H9 (cell line): ENCODE measurements at regions not wholly inside any gene's neighbourhood (a gene's known extent, or its start where the extent isn't known, plus 50 kb on each side); places are given as distances from the start of the nearest gene placed in this dataset.

Experiments used
- DNase-seq: peaks from one replicate; pipeline ENCODE4 v3.0.0-alpha.2; 2017
- H2AFZ ChIP-seq: one replicate; pipeline ENCODE4 v1.6.1; 2013; ENCODE audit warnings: mild to moderate bottlenecking, low read length, control low read depth, moderate library complexity
- H2AK5ac ChIP-seq: 2 replicates; pipeline ENCODE4 v1.6.1; 2013; ENCODE audit warnings: low read length, control low read depth, mixed read lengths; ENCODE audit not compliant: insufficient read length
- H2BK120ac ChIP-seq: one replicate; pipeline ENCODE4 v1.6.1; 2013; ENCODE audit warnings: low read depth, mild to moderate bottlenecking, low read length, control low read depth, inconsistent platforms; ENCODE audit not compliant: poor library complexity, severe bottlenecking
- H2BK12ac ChIP-seq: 2 replicates; pipeline ENCODE4 v1.6.1; 2013; ENCODE audit warnings: low read length, control low read depth, mixed read lengths, low read depth; ENCODE audit not compliant: insufficient read length
- H2BK15ac ChIP-seq: 2 replicates; pipeline ENCODE4 v1.6.1; 2013; ENCODE audit warnings: low read depth, low read length, control low read depth
- H2BK20ac ChIP-seq: one replicate; pipeline ENCODE4 v1.6.1; 2013; ENCODE audit warnings: low read depth, mild to moderate bottlenecking, low read length, control low read depth, inconsistent platforms; ENCODE audit not compliant: poor library complexity, severe bottlenecking
- H2BK5ac ChIP-seq: 2 replicates; pipeline ENCODE4 v1.6.1; 2013; ENCODE audit warnings: low read length, control low read depth, mixed read lengths; ENCODE audit not compliant: insufficient read length
- H3K14ac ChIP-seq: 2 replicates; pipeline ENCODE4 v1.6.1; 2013; ENCODE audit warnings: low read length, control low read depth; ENCODE audit not compliant: insufficient read depth
- H3K18ac ChIP-seq: 2 replicates; pipeline ENCODE4 v1.6.1; 2013; ENCODE audit warnings: low read depth, mild to moderate bottlenecking, mixed read lengths, low read length, control low read depth; ENCODE audit not compliant: insufficient read length
- H3K23ac ChIP-seq: 2 replicates; pipeline ENCODE4 v1.6.1; 2013; ENCODE audit warnings: low read length, control low read depth, mixed read lengths, low read depth; ENCODE audit not compliant: insufficient read length
- H3K23me2 ChIP-seq: 2 replicates; pipeline ENCODE4 v1.6.1; 2013; ENCODE audit warnings: low read depth, mild to moderate bottlenecking, mixed read lengths, low read length, control low read depth; ENCODE audit not compliant: insufficient read length, poor library complexity, severe bottlenecking
- H3K27ac ChIP-seq: 2 replicates; pipeline ENCODE4 v1.5.1; 2013; ENCODE audit warnings: low read length, control low read depth, mixed read lengths, low read depth; ENCODE audit not compliant: insufficient read length
- H3K27me3 ChIP-seq: 2 replicates; pipeline ENCODE4 v1.6.1; 2013; ENCODE audit warnings: low read length, control low read depth, inconsistent platforms; ENCODE audit not compliant: insufficient read depth
- H3K4ac ChIP-seq: 2 replicates; pipeline ENCODE4 v1.6.1; 2013; ENCODE audit warnings: low read depth, mild to moderate bottlenecking, control low read depth, inconsistent platforms, low read length, moderate library complexity
- H3K4me1 ChIP-seq: 2 replicates; pipeline ENCODE4 v1.6.1; 2013; ENCODE audit warnings: low read length, control low read depth, inconsistent platforms; ENCODE audit not compliant: insufficient read depth
- H3K4me2 ChIP-seq: 2 replicates; pipeline ENCODE4 v1.6.1; 2013; ENCODE audit warnings: low read length, control low read depth, mixed read lengths; ENCODE audit not compliant: insufficient read length, insufficient read depth
- H3K56ac ChIP-seq: 2 replicates; pipeline ENCODE4 v1.6.1; 2013; ENCODE audit warnings: low read depth, mild to moderate bottlenecking, mixed read lengths, low read length, control low read depth; ENCODE audit not compliant: insufficient read length
- H3K79me1 ChIP-seq: 2 replicates; pipeline ENCODE4 v1.6.1; 2013; ENCODE audit warnings: low read depth, mild to moderate bottlenecking, moderate library complexity, low read length, control low read depth, inconsistent platforms; ENCODE audit not compliant: insufficient read depth, poor library complexity, severe bottlenecking
- H3K79me2 ChIP-seq: 2 replicates; pipeline ENCODE4 v1.6.1; 2013; ENCODE audit warnings: low read length, control low read depth, inconsistent platforms; ENCODE audit not compliant: insufficient read depth
- H3K9ac ChIP-seq: 2 replicates; pipeline ENCODE4 v1.6.1; 2013; ENCODE audit warnings: low read length, control low read depth, mixed read lengths; ENCODE audit not compliant: insufficient read length; ENCODE audit errors: extremely low read depth
- H3K9me3 ChIP-seq: one replicate; pipeline ENCODE4 v1.6.1; 2013; ENCODE audit warnings: low read depth, low read length, inconsistent platforms; ENCODE audit not compliant: control insufficient read depth
- H3T11ph ChIP-seq: one replicate; pipeline ENCODE4 v1.6.1; 2013; ENCODE audit warnings: mild to moderate bottlenecking, low read length, control low read depth, inconsistent platforms
- H4K20me1 ChIP-seq: one replicate; pipeline ENCODE4 v1.6.1; 2013; ENCODE audit not compliant: control insufficient read depth, insufficient read length, insufficient read depth
- H4K5ac ChIP-seq: 2 replicates; pipeline ENCODE4 v1.6.1; 2013; ENCODE audit warnings: low read depth, mild to moderate bottlenecking, mixed read lengths, low read length, control low read depth; ENCODE audit not compliant: insufficient read length
- H4K8ac ChIP-seq: replicated peaks from 2 replicates; pipeline ENCODE4 v1.6.1; 2013; ENCODE audit warnings: low read length, control low read depth, mixed read lengths, low read depth; ENCODE audit not compliant: insufficient read length
- H4K91ac ChIP-seq: 2 replicates; pipeline ENCODE4 v1.6.1; 2013; ENCODE audit warnings: low read depth, mild to moderate bottlenecking, moderate library complexity, mixed read lengths, low read length, control low read depth; ENCODE audit not compliant: insufficient read length
- H3K27ac Mint-ChIP-seq, 3 experiments: 2 replicates in 2 of 3; 3 replicates in 1 of 3; pipeline ENCODE4 v1.8.0; 2020 to 2021; ENCODE audit warnings: mixed read lengths in 3 of 3, mild to moderate bottlenecking in 1 of 3, moderate library complexity in 1 of 3
- H3K27me3 Mint-ChIP-seq: 2 replicates; pipeline ENCODE4 v1.8.0; 2021; ENCODE audit warnings: low read depth, mild to moderate bottlenecking, moderate library complexity, mixed read lengths
- H3K36me3 Mint-ChIP-seq, 3 experiments: 2 replicates in 2 of 3; 3 replicates in 1 of 3; pipeline ENCODE4 v1.8.0; 2020 to 2021; ENCODE audit warnings: low read depth in 3 of 3, mixed read lengths in 3 of 3; ENCODE audit not compliant: insufficient read depth in 1 of 3
- H3K4me1 Mint-ChIP-seq, 2 experiments: 2 replicates each; pipeline ENCODE4 v1.8.0; 2020; ENCODE audit warnings: mixed read lengths in 2 of 2
- H3K4me3 Mint-ChIP-seq, 2 experiments: 2 replicates in 1 of 2; 3 replicates in 1 of 2; pipeline ENCODE4 v1.8.0; 2020 to 2021; ENCODE audit warnings: mild to moderate bottlenecking in 2 of 2, mixed read lengths in 2 of 2, moderate library complexity in 1 of 2
- H3K9me3 Mint-ChIP-seq, 2 experiments: 2 replicates in 1 of 2; 3 replicates in 1 of 2; pipeline ENCODE4 v1.8.0; 2020; ENCODE audit warnings: mild to moderate bottlenecking in 2 of 2, mixed read lengths in 2 of 2, moderate library complexity in 1 of 2
- WGBS: extraction: QIAGEN DNeasy Blood & Tissue Kit; methylation state at CpG from one replicate; pipeline ENCODE4 v1.1.7; 2013; ENCODE audit warnings: missing lambda C conversion rate, low lambda C conversion rate, mixed read lengths; ENCODE audit not compliant: insufficient read length; ENCODE audit errors: extremely low coverage; 5-methylcytosine and 5-hydroxymethylcytosine counted together
- TF ChIP-seq, protein P1 (sequence below): fragments of 200-600 bp; sonication (generic); conservative IDR thresholded peaks from 3 replicates; pipeline ENCODE4 v1.8.0; 2021; ENCODE audit warnings: antibody characterized with exemption, mild to moderate bottlenecking

DNA sequence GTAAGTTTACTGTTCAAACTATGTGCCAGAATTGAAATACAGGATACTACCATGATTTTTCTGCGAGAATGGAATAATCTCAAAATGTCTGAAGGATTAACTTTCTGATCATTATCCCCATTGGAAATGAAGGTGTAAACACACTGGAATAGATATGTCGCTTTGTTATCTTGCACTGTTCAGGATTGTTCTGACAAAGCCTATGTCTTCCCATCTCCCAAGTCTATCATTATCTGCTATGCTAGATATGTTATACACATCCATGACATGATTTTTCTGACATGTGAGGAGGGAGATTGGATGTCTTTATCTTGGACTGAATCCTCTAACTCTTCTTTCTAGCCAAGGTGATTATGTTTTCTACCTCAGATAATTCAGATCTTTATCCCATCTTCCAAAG is 1239.3 kb upstream of the ADGRL4 start:
- H3K36me3 Mint-ChIP-seq, result peaks cover 2 to 15% (median 12%) of the 10 kb centered on the region in 3 experiments; a peak in 5 of 7 replicates

More for the DNA sequence above, 1239.3 kb upstream of the ADGRL4 start:
- Histone ChIP-seq H3K27ac (no peak overlapping the region), H3T11ph (no peak overlapping the region), H2BK120ac (no peak overlapping the region), H3K4me1 (no peaks in the 10 kb centered on the region), H3K27me3 (no peaks in the 10 kb centered on the region), H3K18ac (no peak overlapping the region), H3K23ac (no peak overlapping the region), H3K23me2 (no peaks in the 10 kb centered on the region), H2AK5ac (no peak overlapping the region), H4K91ac (no peak overlapping the region), H3K56ac (no peak overlapping the region), H4K20me1 (no peaks in the 10 kb centered on the region), H4K5ac (no peak overlapping the region), H2AFZ (no peak overlapping the region), H4K8ac (no peak overlapping the region), H2BK15ac (no peak overlapping the region), H3K9me3 (no peaks in the 10 kb centered on the region), H3K4ac (no peak overlapping the region), H2BK20ac (no peak overlapping the region), H3K79me2 (no peaks in the 10 kb centered on the region), H2BK5ac (no peak overlapping the region), H3K79me1 (no peaks in the 10 kb centered on the region), H2BK12ac (no peak overlapping the region), H3K4me2 (no peak overlapping the region), H3K9ac (no peak overlapping the region), H3K14ac (no peak overlapping the region)
- no peak overlapping the region for H3K27ac Mint-ChIP-seq
- H3K9me3 Mint-ChIP-seq, result peaks cover 13 to 17% of the 10 kb centered on the region in 2 experiments; a peak in 4 of 5 replicates
- H3K4me3 Mint-ChIP-seq, result no peak overlapping the region
- H3K27me3 Mint-ChIP-seq, result no peaks in the 10 kb centered on the region
- no CpG with 5 or more reads among the region's 2 CpGs for WGBS
- H3K4me1 Mint-ChIP-seq, result no peaks in the 10 kb centered on the region
- no peak for DNase-seq
- TF ChIP-seq, protein P1, sequence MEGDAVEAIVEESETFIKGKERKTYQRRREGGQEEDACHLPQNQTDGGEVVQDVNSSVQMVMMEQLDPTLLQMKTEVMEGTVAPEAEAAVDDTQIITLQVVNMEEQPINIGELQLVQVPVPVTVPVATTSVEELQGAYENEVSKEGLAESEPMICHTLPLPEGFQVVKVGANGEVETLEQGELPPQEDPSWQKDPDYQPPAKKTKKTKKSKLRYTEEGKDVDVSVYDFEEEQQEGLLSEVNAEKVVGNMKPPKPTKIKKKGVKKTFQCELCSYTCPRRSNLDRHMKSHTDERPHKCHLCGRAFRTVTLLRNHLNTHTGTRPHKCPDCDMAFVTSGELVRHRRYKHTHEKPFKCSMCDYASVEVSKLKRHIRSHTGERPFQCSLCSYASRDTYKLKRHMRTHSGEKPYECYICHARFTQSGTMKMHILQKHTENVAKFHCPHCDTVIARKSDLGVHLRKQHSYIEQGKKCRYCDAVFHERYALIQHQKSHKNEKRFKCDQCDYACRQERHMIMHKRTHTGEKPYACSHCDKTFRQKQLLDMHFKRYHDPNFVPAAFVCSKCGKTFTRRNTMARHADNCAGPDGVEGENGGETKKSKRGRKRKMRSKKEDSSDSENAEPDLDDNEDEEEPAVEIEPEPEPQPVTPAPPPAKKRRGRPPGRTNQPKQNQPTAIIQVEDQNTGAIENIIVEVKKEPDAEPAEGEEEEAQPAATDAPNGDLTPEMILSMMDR, result no peak
